ENCODE measurements at regions not wholly inside any gene's neighbourhood (a gene's known extent, or its start where the extent isn't known, plus 50 kb on each side); places are given as distances from the start of the nearest gene placed in this dataset.
A peak's percentile ranks its signal among the peaks of the same experiment; 100 is the strongest.

DNA sequence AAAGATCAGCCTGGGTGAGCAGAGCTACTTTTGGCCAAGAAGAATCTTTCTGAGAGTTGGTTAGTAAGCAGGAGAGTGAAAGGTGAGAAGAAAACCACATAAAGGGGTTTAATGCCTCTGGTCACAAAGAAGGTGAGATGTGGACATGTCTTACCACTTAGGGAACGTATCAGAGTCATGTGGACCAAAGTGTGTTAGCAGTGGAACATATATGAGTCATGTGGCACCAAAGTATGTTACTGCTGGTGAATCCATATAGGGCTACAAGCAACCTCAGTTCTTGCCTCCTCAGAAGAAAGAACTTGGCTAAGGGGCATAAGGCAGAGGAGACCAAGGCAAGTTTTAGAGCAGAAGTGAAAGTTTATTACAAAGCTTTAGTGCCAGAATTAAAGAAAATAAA, 411.6 kb upstream of the NEGR1 start:
- no peaks in the 10 kb centered on the region for H3K27me3 ChIP-seq (ENCODE audit: control insufficient read depth, insufficient read depth, low read length)
- no peak overlapping the region for H3K4me3 ChIP-seq (ENCODE audit: low read length)
- no peaks in the 10 kb centered on the region for H3K9me3 ChIP-seq (replicated peaks; ENCODE audit: low read length)
- H3K9ac ChIP-seq (ENCODE audit: low read depth, low read length), result no peak overlapping the region
- H3K4me1 ChIP-seq (ENCODE audit: control insufficient read depth, insufficient read depth, low read length), result no peaks in the 10 kb centered on the region
- no peaks in the 10 kb centered on the region for H3K36me3 ChIP-seq (ENCODE audit: insufficient read depth, low read length)
- no peak overlapping the region for H3K4me2 ChIP-seq (ENCODE audit: low read length)

DNA sequence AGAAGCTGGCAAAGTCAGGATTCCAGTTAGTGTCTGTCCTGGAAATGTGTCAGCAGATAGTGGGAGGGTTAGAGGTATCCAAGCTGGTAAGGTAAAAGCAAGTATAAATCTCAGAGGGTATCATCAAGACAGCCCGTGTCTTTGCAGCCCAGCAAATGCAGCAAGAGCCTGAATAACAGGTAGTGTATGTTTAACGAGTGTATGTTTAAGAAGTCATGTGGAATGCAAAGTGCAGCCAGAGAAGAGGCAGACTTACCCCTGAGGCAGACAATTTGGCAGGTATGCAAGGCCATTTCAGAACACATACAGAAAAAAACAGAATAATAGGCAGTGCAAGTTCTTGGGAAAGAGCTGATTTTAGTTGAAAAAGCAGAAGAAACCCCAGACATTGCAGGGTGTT, 411.0 kb upstream of the NEGR1 start:
- H3K4me1 ChIP-seq (ENCODE audit: control insufficient read depth, insufficient read depth, low read length), result no peaks in the 10 kb centered on the region
- H3K9ac ChIP-seq (ENCODE audit: low read depth, low read length), result no peak overlapping the region
- H3K27me3 ChIP-seq (ENCODE audit: control insufficient read depth, insufficient read depth, low read length), result no peaks in the 10 kb centered on the region
- no peak overlapping the region for H3K4me2 ChIP-seq (ENCODE audit: low read length)
- no peak overlapping the region for H3K4me3 ChIP-seq (ENCODE audit: low read length)
- H3K9me3 ChIP-seq (replicated peaks; ENCODE audit: low read length), result no peaks in the 10 kb centered on the region
- no peaks in the 10 kb centered on the region for H3K36me3 ChIP-seq (ENCODE audit: insufficient read depth, low read length)

DNA sequence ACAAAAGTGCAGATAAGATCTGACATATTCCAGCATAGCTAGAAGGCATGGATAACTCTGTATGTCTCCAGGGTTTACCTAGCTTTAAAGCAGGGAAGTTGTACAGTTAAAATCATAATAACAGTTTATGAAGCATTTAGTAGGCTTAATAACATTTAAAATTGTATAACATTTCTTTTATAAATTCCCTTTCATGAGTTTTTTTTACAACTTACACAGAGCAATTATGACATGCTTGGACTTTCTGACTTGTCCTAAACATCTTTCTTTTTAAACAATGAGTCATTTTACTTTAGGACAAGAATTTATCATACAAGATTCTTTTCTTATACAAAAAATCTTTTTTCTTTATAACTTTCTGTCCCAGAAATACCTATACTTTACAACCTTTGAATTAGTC, 408.5 kb upstream of the NEGR1 start:
- Histone ChIP-seq H3K9ac (ENCODE audit: low read depth, low read length) (no peak overlapping the region), H3K9me3 (replicated peaks; ENCODE audit: low read length) (no peaks in the 10 kb centered on the region), H3K4me1 (ENCODE audit: control insufficient read depth, insufficient read depth, low read length) (no peaks in the 10 kb centered on the region), H3K27me3 (ENCODE audit: control insufficient read depth, insufficient read depth, low read length) (no peaks in the 10 kb centered on the region), H3K4me3 (ENCODE audit: low read length) (no peak overlapping the region), H3K4me2 (ENCODE audit: low read length) (no peak overlapping the region), H3K36me3 (ENCODE audit: insufficient read depth, low read length) (no peaks in the 10 kb centered on the region)

DNA sequence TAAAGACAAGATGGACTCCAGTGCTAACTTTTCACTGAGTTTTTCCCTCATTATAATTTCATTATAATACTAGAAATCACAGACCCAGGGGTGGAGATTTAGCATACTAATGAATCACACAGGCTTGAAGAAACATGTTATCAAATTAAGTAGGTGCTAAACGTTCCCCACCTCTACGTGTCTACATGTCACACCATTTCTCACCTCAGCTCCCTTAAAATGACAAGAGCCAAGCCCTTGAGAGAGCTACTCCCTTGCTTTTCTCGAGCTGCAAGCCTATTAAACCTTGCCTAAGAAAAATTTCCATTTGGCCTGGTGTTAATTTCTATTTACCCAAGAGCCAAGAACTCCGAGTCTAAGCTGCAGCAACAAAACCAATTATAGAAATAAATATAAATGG, 396.3 kb upstream of the NEGR1 start:
- H3K4me3 ChIP-seq (ENCODE audit: low read length), result no peak overlapping the region
- no peaks in the 10 kb centered on the region for H3K36me3 ChIP-seq (ENCODE audit: insufficient read depth, low read length)
- no peaks in the 10 kb centered on the region for H3K9me3 ChIP-seq (replicated peaks; ENCODE audit: low read length)
- H3K4me2 ChIP-seq (ENCODE audit: low read length), result no peak overlapping the region
- no peaks in the 10 kb centered on the region for H3K4me1 ChIP-seq (ENCODE audit: control insufficient read depth, insufficient read depth, low read length)
- no peak overlapping the region for H3K9ac ChIP-seq (ENCODE audit: low read depth, low read length)
- no peaks in the 10 kb centered on the region for H3K27me3 ChIP-seq (ENCODE audit: control insufficient read depth, insufficient read depth, low read length)

DNA sequence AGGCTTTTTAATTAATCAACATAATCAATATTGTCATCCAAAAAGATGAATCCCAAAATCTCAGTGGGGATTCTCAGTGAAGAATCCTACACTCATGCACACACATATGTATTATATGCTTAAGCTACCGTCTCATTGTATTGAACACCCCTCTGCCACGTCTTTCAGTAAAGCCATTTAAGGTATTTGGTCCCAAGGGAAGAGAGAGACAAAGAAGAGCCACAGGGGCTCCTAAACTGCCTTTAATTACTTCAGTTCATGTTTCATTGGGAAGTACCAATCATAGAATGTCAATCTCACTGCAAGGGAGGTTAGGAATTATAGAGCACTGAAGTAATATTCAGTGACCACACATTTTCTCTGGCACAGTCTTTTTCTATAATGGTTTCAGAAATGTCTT, 388.6 kb upstream of the NEGR1 start:
- H3K4me1 ChIP-seq (ENCODE audit: control insufficient read depth, insufficient read depth, low read length), result no peaks in the 10 kb centered on the region
- no peak overlapping the region for H3K4me2 ChIP-seq (ENCODE audit: low read length)
- H3K36me3 ChIP-seq (ENCODE audit: insufficient read depth, low read length), result no peaks in the 10 kb centered on the region
- no peak overlapping the region for H3K9ac ChIP-seq (ENCODE audit: low read depth, low read length)
- H3K4me3 ChIP-seq (ENCODE audit: low read length), result no peak overlapping the region
- no peaks in the 10 kb centered on the region for H3K27me3 ChIP-seq (ENCODE audit: control insufficient read depth, insufficient read depth, low read length)
- H3K9me3 ChIP-seq (replicated peaks; ENCODE audit: low read length), result no peaks in the 10 kb centered on the region

DNA sequence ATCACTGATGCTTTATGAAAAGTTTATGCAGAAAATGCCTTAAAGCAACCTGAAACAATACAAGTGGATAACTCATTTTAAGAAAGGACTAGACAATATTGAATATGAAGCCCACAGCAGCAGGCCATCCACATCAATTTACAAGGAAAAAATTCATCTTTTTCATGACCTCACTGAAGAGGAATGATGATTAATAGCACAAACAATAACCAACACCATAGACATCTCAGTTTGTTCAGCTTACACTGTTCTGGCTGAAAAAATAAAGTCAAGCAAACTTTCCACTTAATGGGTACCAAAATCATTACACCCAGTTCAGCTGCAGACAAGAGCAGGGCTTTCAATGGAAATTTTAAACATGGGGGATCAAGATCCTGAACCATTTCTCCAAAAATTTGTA, 380.6 kb upstream of the NEGR1 start:
- H3K4me1 ChIP-seq (ENCODE audit: control insufficient read depth, insufficient read depth, low read length), result peaks cover 11% of the 10 kb centered on the region
- no peak overlapping the region for H3K4me3 ChIP-seq (ENCODE audit: low read length)
- H3K27me3 ChIP-seq (ENCODE audit: control insufficient read depth, insufficient read depth, low read length), result no peaks in the 10 kb centered on the region
- H3K9ac ChIP-seq (ENCODE audit: low read depth, low read length), result no peak overlapping the region
- H3K9me3 ChIP-seq (replicated peaks; ENCODE audit: low read length), result no peaks in the 10 kb centered on the region
- H3K36me3 ChIP-seq (ENCODE audit: insufficient read depth, low read length), result no peaks in the 10 kb centered on the region
- no peak overlapping the region for H3K4me2 ChIP-seq (ENCODE audit: low read length)

DNA sequence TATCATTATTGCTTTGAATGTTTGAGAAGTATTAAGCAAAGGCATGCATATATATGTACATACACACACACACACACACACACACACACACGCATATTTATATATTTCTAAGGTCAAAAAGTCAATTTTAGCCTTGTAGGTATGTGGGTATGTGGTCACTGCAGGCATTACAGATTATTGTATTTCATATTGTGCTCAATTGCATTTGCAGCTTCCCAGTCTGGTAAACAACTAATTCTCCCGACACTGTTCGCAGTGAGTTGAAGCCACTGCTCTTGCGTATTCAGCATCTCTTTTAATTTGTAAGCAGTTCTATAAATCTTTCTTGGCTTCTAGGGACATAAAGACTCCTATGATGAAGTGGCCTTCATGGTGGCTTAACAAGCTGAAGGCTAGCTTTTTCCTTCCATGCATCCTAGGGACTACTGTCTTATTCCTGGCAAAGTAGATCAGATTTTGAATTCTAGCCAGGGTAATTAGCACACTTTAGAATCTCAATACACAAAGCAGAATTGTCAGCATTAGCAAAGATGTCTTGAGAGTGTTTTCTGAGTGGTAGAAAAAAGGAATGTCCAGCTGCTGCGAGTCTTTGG, 368.6 kb upstream of the NEGR1 start:
- Histone ChIP-seq H3K4me1 (ENCODE audit: control insufficient read depth, insufficient read depth, low read length) (peaks cover 19% of the 10 kb centered on the region), H3K27me3 (ENCODE audit: control insufficient read depth, insufficient read depth, low read length) (no peaks in the 10 kb centered on the region), H3K9me3 (replicated peaks; ENCODE audit: low read length) (no peaks in the 10 kb centered on the region), H3K4me3 (ENCODE audit: low read length) (no peak overlapping the region), H3K9ac (ENCODE audit: low read depth, low read length) (no peak overlapping the region), H3K4me2 (ENCODE audit: low read length) (no peak overlapping the region), H3K36me3 (ENCODE audit: insufficient read depth, low read length) (no peaks in the 10 kb centered on the region)

DNA sequence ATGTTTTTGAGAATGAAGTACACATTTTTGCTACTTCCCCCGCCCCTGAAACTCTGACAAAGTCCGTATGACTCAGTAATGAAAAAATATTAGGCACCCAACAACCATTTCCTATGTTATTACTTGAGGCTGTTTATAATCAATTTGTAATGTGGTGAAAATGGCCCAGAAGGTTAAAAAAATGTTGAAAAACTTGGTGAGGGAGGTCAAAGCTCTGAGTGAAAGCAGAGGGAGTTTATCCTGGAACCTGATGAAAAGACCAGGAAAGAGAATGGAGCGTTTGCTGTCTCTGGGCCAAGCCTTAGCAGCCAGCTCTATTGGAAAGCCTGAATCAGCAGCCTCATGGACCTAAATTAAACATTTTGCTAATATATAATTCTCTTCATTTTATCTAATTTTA, 367.7 kb upstream of the NEGR1 start:
- no peaks in the 10 kb centered on the region for H3K9me3 ChIP-seq (replicated peaks; ENCODE audit: low read length)
- H3K4me1 ChIP-seq (ENCODE audit: control insufficient read depth, insufficient read depth, low read length), result peaks cover 19% of the 10 kb centered on the region
- H3K4me3 ChIP-seq (ENCODE audit: low read length), result no peak overlapping the region
- no peak overlapping the region for H3K9ac ChIP-seq (ENCODE audit: low read depth, low read length)
- H3K27me3 ChIP-seq (ENCODE audit: control insufficient read depth, insufficient read depth, low read length), result no peaks in the 10 kb centered on the region
- H3K4me2 ChIP-seq (ENCODE audit: low read length), result peak overlapping the region; percentile 47
- H3K36me3 ChIP-seq (ENCODE audit: insufficient read depth, low read length), result no peaks in the 10 kb centered on the region

DNA sequence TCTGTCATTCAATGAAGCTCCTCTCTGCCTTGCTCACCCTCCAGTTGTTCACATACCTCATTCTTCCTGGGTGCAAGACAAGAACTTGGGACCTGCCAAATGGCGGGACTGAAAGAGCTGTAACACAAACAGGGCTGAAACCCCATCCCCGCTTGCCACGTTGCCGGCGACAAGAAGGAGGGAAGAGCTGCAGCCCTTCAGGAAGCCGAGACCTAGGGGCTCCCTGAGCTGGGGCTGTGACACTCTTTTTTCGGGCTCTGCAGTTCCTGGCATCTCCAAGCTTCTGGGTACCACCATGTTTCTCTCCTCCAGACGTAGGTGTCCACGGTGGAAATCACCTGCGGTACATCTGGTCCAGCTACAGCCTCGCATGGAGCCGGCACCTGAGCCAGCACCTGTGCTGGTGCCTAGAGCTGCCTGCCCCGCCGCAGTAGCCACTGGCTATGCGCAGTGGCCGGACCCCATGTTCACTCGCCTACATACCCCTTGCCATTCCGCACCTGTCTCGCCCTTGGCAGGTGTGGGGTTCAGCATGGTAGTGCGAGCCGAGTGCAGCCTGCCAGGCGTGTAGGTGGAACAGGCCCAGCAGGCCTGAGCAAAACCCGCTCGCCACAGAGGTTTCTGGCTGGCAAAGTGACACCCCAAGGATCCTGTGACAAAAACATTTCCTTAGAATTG, 367.0 kb upstream of the NEGR1 start:
- Histone ChIP-seq H3K4me3 (ENCODE audit: low read length) (no peak overlapping the region), H3K9me3 (replicated peaks; ENCODE audit: low read length) (no peaks in the 10 kb centered on the region), H3K36me3 (ENCODE audit: insufficient read depth, low read length) (no peaks in the 10 kb centered on the region), H3K4me1 (ENCODE audit: control insufficient read depth, insufficient read depth, low read length) (peaks cover 19% of the 10 kb centered on the region), H3K27me3 (ENCODE audit: control insufficient read depth, insufficient read depth, low read length) (no peaks in the 10 kb centered on the region), H3K9ac (ENCODE audit: low read depth, low read length) (no peak overlapping the region), H3K4me2 (ENCODE audit: low read length) (peak overlapping the region; percentile 16)

DNA sequence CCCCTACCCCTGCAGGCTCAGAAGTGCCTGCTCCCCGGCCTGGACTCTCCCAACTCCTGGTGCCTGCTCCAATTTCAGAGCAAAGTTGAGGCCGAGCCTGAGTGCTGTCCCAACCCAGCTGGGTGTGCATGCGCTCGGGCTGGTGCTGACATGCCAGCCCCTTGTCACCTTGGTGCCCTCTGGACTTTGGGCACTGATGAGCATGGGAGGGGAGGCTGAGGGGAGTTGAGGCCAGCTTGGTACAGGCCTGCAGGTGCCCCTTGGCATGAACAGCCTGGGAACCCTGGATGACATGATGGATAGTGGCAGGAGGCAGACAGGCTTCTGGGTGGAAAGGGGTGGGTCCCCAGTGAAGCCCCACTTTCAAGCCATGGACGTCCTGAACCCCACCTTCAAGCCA, 366.1 kb upstream of the NEGR1 start:
- no peak overlapping the region for H3K4me3 ChIP-seq (ENCODE audit: low read length)
- no peaks in the 10 kb centered on the region for H3K9me3 ChIP-seq (replicated peaks; ENCODE audit: low read length)
- H3K27me3 ChIP-seq (ENCODE audit: control insufficient read depth, insufficient read depth, low read length), result no peaks in the 10 kb centered on the region
- H3K9ac ChIP-seq (ENCODE audit: low read depth, low read length), result no peak overlapping the region
- peaks cover 19% of the 10 kb centered on the region for H3K4me1 ChIP-seq (ENCODE audit: control insufficient read depth, insufficient read depth, low read length)
- H3K36me3 ChIP-seq (ENCODE audit: insufficient read depth, low read length), result no peaks in the 10 kb centered on the region
- no peak overlapping the region for H3K4me2 ChIP-seq (ENCODE audit: low read length)

DNA sequence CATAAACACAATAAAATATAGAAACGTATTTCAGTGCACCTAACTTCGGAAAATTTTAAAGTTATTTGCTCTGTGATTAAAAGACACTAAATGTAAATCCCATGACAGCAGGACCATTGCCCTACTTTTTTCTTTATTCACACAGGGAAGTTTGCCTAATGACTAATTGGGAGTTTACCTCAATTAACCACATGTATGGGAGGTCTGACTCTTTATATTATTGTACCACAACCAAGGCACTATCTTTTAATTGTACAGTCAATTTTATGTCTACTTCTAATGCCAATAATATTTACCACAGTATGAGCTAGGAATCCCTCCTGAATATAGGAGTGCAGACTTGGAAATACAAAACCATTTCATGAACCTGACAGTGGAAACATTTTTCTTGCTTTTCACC, 360.8 kb upstream of the NEGR1 start:
- H3K4me2 ChIP-seq (ENCODE audit: low read length), result no peak overlapping the region
- no peaks in the 10 kb centered on the region for H3K36me3 ChIP-seq (ENCODE audit: insufficient read depth, low read length)
- no peak overlapping the region for H3K4me3 ChIP-seq (ENCODE audit: low read length)
- H3K27me3 ChIP-seq (ENCODE audit: control insufficient read depth, insufficient read depth, low read length), result no peaks in the 10 kb centered on the region
- no peak overlapping the region for H3K9ac ChIP-seq (ENCODE audit: low read depth, low read length)
- no peaks in the 10 kb centered on the region for H3K9me3 ChIP-seq (replicated peaks; ENCODE audit: low read length)
- peaks cover 5% of the 10 kb centered on the region for H3K4me1 ChIP-seq (ENCODE audit: control insufficient read depth, insufficient read depth, low read length)

DNA sequence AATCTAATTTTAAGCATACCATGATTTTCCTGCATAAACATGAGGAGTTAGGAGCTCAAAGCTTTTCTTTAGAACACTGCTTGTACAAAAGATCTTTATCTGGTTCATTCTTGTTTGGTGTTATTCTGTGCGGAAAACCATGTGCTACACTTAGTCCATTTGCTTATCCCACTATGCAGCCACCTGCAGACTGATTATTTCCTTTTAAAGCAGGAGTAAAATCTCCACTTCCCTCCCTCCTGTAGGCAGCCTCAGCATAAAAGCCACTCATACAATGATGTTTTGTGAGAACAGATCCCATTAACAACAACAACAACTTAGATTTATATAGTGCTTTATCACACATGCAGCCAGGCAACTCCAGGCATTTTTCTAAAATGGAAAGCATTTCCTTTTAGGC, 355.3 kb upstream of the NEGR1 start:
- Histone ChIP-seq H3K9ac (ENCODE audit: low read depth, low read length) (no peak overlapping the region), H3K4me2 (ENCODE audit: low read length) (no peak overlapping the region), H3K36me3 (ENCODE audit: insufficient read depth, low read length) (no peaks in the 10 kb centered on the region), H3K4me1 (ENCODE audit: control insufficient read depth, insufficient read depth, low read length) (peaks cover 27% of the 10 kb centered on the region), H3K4me3 (ENCODE audit: low read length) (no peak overlapping the region), H3K9me3 (replicated peaks; ENCODE audit: low read length) (no peaks in the 10 kb centered on the region), H3K27me3 (ENCODE audit: control insufficient read depth, insufficient read depth, low read length) (no peaks in the 10 kb centered on the region)
